Upper lobe of left lung (tissue), 4 donors: ENCODE measurements at regions not wholly inside any gene's neighbourhood (a gene's known extent, or its start where the extent isn't known, plus 50 kb on each side); places are given as distances from the start of the nearest gene placed in this dataset.

Experiments used
- EP300 ChIP-seq, 4 donors: sonication (generic); formaldehyde crosslinking; IDR thresholded peaks; one replicate each; pipeline ENCODE4 v1.5.1; 2017; ENCODE audit warnings: antibody characterized with exemption in 4 of 4, control low read depth in 2 of 4
- POLR2A ChIP-seq, 4 donors: fragments of 450-650 bp; IDR thresholded peaks; one replicate each; pipeline ENCODE4 v1.5.1; 2016 to 2017; ENCODE audit warnings: antibody characterized with exemption in 4 of 4, mild to moderate bottlenecking in 2 of 4
- POLR2AphosphoS5 ChIP-seq, 2 donors: sonication (generic); formaldehyde crosslinking; IDR thresholded peaks; one replicate each; pipeline ENCODE4 v1.5.1; 2017; ENCODE audit warnings: antibody characterized with exemption in 2 of 2
- TF ChIP-seq, protein P1 (sequence below), 6 experiments: fragments of 450-650 bp in 4 of 6; fragments of 200-600 bp in 2 of 6; sonication (generic) in 2 of 6; IDR thresholded peaks; one replicate each; pipeline ENCODE4 v1.5.1; 2016 to 2019; ENCODE audit warnings: antibody characterized with exemption in 6 of 6

DNA sequence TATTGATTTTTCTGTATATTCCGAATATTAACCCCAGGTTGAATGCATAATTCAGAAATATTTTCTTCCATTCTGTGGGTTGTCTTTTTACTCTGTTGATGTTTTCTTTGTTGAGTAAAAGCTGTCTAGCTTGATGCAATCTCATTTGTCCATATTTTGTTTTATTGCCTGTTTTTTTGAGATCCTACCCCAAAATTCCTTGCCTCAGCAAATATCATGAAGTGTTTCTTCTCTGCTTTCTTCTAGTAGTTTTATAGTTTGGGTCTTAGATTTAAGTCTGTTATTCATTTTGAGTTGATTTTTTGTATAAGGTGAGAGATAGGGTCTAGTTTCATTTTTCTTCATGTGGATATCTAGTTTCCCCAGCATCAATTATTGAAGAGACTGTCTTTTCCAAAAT, 467.9 kb upstream of the GCFC2 start:
- no peak for TF ChIP-seq POLR2A (IDR thresholded peaks at IDR 0.05)
- TF ChIP-seq, protein P1, sequence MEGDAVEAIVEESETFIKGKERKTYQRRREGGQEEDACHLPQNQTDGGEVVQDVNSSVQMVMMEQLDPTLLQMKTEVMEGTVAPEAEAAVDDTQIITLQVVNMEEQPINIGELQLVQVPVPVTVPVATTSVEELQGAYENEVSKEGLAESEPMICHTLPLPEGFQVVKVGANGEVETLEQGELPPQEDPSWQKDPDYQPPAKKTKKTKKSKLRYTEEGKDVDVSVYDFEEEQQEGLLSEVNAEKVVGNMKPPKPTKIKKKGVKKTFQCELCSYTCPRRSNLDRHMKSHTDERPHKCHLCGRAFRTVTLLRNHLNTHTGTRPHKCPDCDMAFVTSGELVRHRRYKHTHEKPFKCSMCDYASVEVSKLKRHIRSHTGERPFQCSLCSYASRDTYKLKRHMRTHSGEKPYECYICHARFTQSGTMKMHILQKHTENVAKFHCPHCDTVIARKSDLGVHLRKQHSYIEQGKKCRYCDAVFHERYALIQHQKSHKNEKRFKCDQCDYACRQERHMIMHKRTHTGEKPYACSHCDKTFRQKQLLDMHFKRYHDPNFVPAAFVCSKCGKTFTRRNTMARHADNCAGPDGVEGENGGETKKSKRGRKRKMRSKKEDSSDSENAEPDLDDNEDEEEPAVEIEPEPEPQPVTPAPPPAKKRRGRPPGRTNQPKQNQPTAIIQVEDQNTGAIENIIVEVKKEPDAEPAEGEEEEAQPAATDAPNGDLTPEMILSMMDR (IDR thresholded peaks at IDR 0.05), result no peak
- TF ChIP-seq EP300 (IDR thresholded peaks at IDR 0.05), result no peak
- no peak for TF ChIP-seq POLR2AphosphoS5 (IDR thresholded peaks at IDR 0.05)
